K562 (cell line): ENCODE measurements at regions not wholly inside any gene's neighbourhood (a gene's known extent, or its start where the extent isn't known, plus 50 kb on each side); places are given as distances from the start of the nearest gene placed in this dataset.

Source experiments
- ATAC-seq: fragments of 200-7000 bp; cut with Tn5 transposase; 3 replicates; pipeline ENCODE4 v1.9.1; 2020; ENCODE audit warnings: moderate library complexity
- BruUV-seq: library from RNA; stranded (reverse); fragments of 400-500 nt; replicated peaks from 2 replicates; lab custom pipeline; 2021; lab: Mats Ljungman, UMichigan
- CTCF ChIA-PET: fragments of 300-600 bp; formaldehyde crosslinking; extraction: SDS; loops from one replicate; lab custom pipeline; 2021; ENCODE audit warnings: low intra/inter-chr PET ratio; lab: Yijun Ruan, JAX
- POLR2A ChIA-PET: fragments of 300-600, 350-650 bp; sonication (Branson Sonifier 250); formaldehyde crosslinking; extraction: SDS; loops from one replicate; lab custom pipeline; 2021; ENCODE audit warnings: antibody characterized with exemption, inconsistent platforms; lab: Yijun Ruan, JAX
- DNase-seq, 4 experiments: peaks; one replicate each; pipeline versions ENCODE4 v3.0.0 to v3.0.0-alpha.2; 2011 to 2018; ENCODE audit warnings: low spot score in 3 of 4, mixed read lengths in 3 of 4; ENCODE audit errors: extremely low read depth in 1 of 4
- FAIRE-seq: peaks from 2 replicates; lab custom pipeline; 2011; peaks lifted over from hg19 to GRCh38; lab: Jason Lieb, UNC
- H2AFZ ChIP-seq: 2 replicates; pipeline ENCODE4 v1.6.0; 2011; ENCODE audit warnings: low read depth, low read length, control low read depth, inconsistent platforms
- H3K27ac ChIP-seq: fragments of 200-600 bp; 3 replicates; pipeline ENCODE4 v1.8.0; 2011; ENCODE audit warnings: low read depth, mild to moderate bottlenecking, control low read depth, inconsistent platforms, low read length, moderate library complexity, mixed read lengths; ENCODE audit errors: extremely low read depth
- H3K27me3 ChIP-seq, 2 experiments: fragments of 300-600 bp in 1 of 2; 2 replicates in 1 of 2; 3 replicates in 1 of 2; pipeline versions ENCODE4 v1.6.0 to v1.8.0; 2011; ENCODE audit warnings: inconsistent platforms in 2 of 2, low read length in 2 of 2, mild to moderate bottlenecking in 1 of 2, mixed read lengths in 1 of 2, moderate library complexity in 1 of 2; ENCODE audit not compliant: control insufficient read depth in 2 of 2, insufficient read depth in 2 of 2
- H3K36me3 ChIP-seq: fragments of 300-600 bp; 3 replicates; pipeline ENCODE4 v1.8.0; 2011; ENCODE audit warnings: mild to moderate bottlenecking, low read length, inconsistent platforms; ENCODE audit not compliant: control insufficient read depth, insufficient read depth
- H3K4me1 ChIP-seq, 2 experiments: fragments of 200-600 bp in 1 of 2; replicated peaks in 1 of 2; 2 replicates in 1 of 2; 3 replicates in 1 of 2; pipeline versions ENCODE4 v1.5.1 to v1.8.0; 2011; ENCODE audit warnings: inconsistent platforms in 2 of 2, low read length in 2 of 2, mild to moderate bottlenecking in 1 of 2, mixed read lengths in 1 of 2, moderate library complexity in 1 of 2; ENCODE audit not compliant: control insufficient read depth in 2 of 2, insufficient read depth in 2 of 2
- H3K4me2 ChIP-seq: 2 replicates; pipeline ENCODE4 v1.6.1; 2011; ENCODE audit warnings: low read length, control low read depth, inconsistent platforms, mixed read lengths; ENCODE audit not compliant: insufficient read depth
- H3K4me3 ChIP-seq: fragments of 200-600 bp; sonication (generic), shearing (Covaris generic); 2 replicates; pipeline ENCODE4 v1.5.1; 2016; ENCODE audit warnings: control low read depth, inconsistent platforms
- H3K79me2 ChIP-seq: fragments of 200-600 bp; 3 replicates; pipeline ENCODE4 v1.8.0; 2011; ENCODE audit warnings: low read length, inconsistent platforms; ENCODE audit not compliant: control insufficient read depth, insufficient read depth
- H3K9ac ChIP-seq, 2 experiments: 2 replicates each; pipeline versions ENCODE4 v1.6.0 to v1.6.1; 2011; ENCODE audit warnings: low read depth in 2 of 2, low read length in 2 of 2, control low read depth in 1 of 2, inconsistent platforms in 1 of 2, mild to moderate bottlenecking in 1 of 2, mixed read lengths in 1 of 2; ENCODE audit not compliant: insufficient read depth in 1 of 2
- H3K9me1 ChIP-seq: one replicate; pipeline ENCODE4 v1.6.0; 2011; ENCODE audit warnings: inconsistent platforms, mild to moderate bottlenecking, low read length, moderate library complexity; ENCODE audit not compliant: control insufficient read depth, insufficient read depth
- H3K9me3 ChIP-seq: replicated peaks from 2 replicates; pipeline ENCODE4 v1.5.1; 2011; ENCODE audit warnings: low read depth, low read length, inconsistent platforms; ENCODE audit not compliant: control insufficient read depth, insufficient read depth
- H4K20me1 ChIP-seq: replicated peaks from 2 replicates; pipeline ENCODE4 v1.6.1; 2011; ENCODE audit warnings: low read length, inconsistent platforms, mixed read lengths; ENCODE audit not compliant: control insufficient read depth, insufficient read depth
- ASH1L ChIP-seq: fragments of 450-650 bp; IDR thresholded peaks from 2 replicates; pipeline ENCODE4 v1.6.1; 2018; ENCODE audit warnings: borderline replicate concordance, mild to moderate bottlenecking, low read depth; ENCODE audit not compliant: partially characterized antibody
- CCNT2 ChIP-seq: IDR thresholded peaks from 2 replicates; pipeline ENCODE4 v1.6.1; 2011; ENCODE audit warnings: borderline replicate concordance, low read depth, mild to moderate bottlenecking, moderate library complexity, mixed read lengths, low read length; ENCODE audit not compliant: insufficient read length; ENCODE audit errors: extremely low read depth
- FOSL1 ChIP-seq: fragments of 200-800 bp; sonication (Bioruptor generic); conservative IDR thresholded peaks from 2 replicates; pipeline ENCODE4 v1.6.1; 2016; ENCODE audit warnings: missing genetic modification characterization, missing compliant biosample characterization
- MTA2 ChIP-seq: fragments of 450-650 bp; IDR thresholded peaks from 2 replicates; pipeline ENCODE4 v1.6.1; 2016; ENCODE audit warnings: low read depth
- OTX1 ChIP-seq: fragments of 450-650 bp; formaldehyde crosslinking; IDR thresholded peaks from 2 replicates; pipeline ENCODE4 v1.4.0; 2022; ENCODE audit warnings: mild to moderate bottlenecking
- RBM34 ChIP-seq: fragments of 200-400 bp; formaldehyde crosslinking; IDR thresholded peaks from 2 replicates; pipeline ENCODE4 v1.6.1; 2018; ENCODE audit warnings: low read length, borderline replicate concordance; ENCODE audit not compliant: insufficient read depth
- RBM39 ChIP-seq: fragments of 200-400 bp; formaldehyde crosslinking; optimal IDR thresholded peaks from 2 replicates; pipeline ENCODE3; 2018; ENCODE audit warnings: low read depth, low read length
- XRCC5 ChIP-seq: fragments of 200-400 bp; formaldehyde crosslinking; IDR thresholded peaks from 2 replicates; pipeline ENCODE4 v1.6.1; 2017; ENCODE audit warnings: low read depth, mild to moderate bottlenecking, low read length
- ZNF165 ChIP-seq: fragments of 250-450 bp; sonication (Bioruptor Pico); IDR thresholded peaks from 2 replicates; pipeline ENCODE4 v1.4.0; 2020; ENCODE audit warnings: borderline replicate concordance
- WGBS: fragments of 100-300 bp; shearing (Covaris generic); methylation state at CpG from one replicate; pipeline ENCODE4 v1.1.6; 2016; ENCODE audit warnings: low coverage, mixed read lengths; ENCODE audit not compliant: insufficient coverage; ENCODE audit errors: missing lambda C conversion rate; 5-methylcytosine and 5-hydroxymethylcytosine counted together
- in situ Hi-C: fragments of 300-500 bp; cut with MboI; formaldehyde crosslinking; loops from 4 replicates; pipeline ENCODE4 v1.15.0; 2018; ENCODE audit warnings: inconsistent platforms, mixed read lengths
- intact Hi-C: fragments of 100-400 bp; cut with micrococcal nuclease; formaldehyde crosslinking; loops from 2 replicates; pipeline ENCODE4 v1.14.2; 2022
- TF ChIP-seq, protein P1 (sequence below): fragments of 450-650 bp; IDR thresholded peaks from 2 replicates; pipeline ENCODE4 v1.6.1; 2016; ENCODE audit warnings: borderline replicate concordance
- TF ChIP-seq, protein P2 (sequence below): fragments of 250-450 bp; sonication (Bioruptor Pico); IDR thresholded peaks from 2 replicates; pipeline ENCODE4 v1.9.0; 2021; ENCODE audit warnings: mild to moderate bottlenecking

DNA sequence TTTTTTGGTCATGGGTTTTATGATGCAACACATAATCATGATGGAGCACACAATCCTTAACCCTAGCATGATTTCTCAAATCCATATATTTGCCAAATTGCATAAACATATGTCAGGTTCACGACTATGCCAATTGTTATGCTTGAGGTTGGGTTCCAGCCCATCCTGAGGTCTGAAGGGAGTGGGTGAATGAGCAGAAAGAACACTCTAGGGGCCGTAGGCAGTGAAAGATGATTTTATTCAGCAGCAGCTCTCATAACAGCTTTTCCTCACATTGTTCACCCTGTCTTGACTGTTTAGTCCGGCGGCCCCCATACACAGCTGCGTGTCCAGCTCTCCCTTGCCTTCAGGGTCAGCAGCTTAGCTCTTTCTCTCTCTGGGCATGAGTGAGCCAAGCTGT, 627.7 kb downstream of the PLA2G4A start:
- POLR2A ChIA-PET, result no interaction called here
- no peaks in the 10 kb centered on the region for H3K79me2 ChIP-seq

More for the DNA sequence above, 627.7 kb downstream of the PLA2G4A start:
- Histone ChIP-seq H3K4me2 (no peak overlapping the region), H3K4me3 (no peak overlapping the region), H3K9me3 (no peaks in the 10 kb centered on the region; the same call in 1 of the 2 replicates), H3K9ac (no peak overlapping the region), H3K36me3 (no peaks in the 10 kb centered on the region), H3K4me1 (no peaks in the 10 kb centered on the region), H2AFZ (no peak overlapping the region), H4K20me1 (no peaks in the 10 kb centered on the region), H3K27ac (no peak overlapping the region), H3K9me1 (no peaks in the 10 kb centered on the region), H3K27me3 (no peaks in the 10 kb centered on the region)
- no TSS peak for BruUV-seq
- intact Hi-C loops (no loop called here), in situ Hi-C loops (no loop called here)
- CTCF ChIA-PET, result no interaction called here
- no peak for ATAC-seq
- 0% methylated on average over 5 of the region's 5 CpGs for WGBS
- TF ChIP-seq CCNT2 (no peak), XRCC5 (no peak), FOSL1 (tag) (no peak), RBM34 (no peak), ASH1L (no peak), OTX1 (CRISPR knock-in tag) (no peak), MTA2 (no peak), ZNF165 (CRISPR knock-in tag) (no peak), RBM39 (no peak)
- TF ChIP-seq, protein P1, sequence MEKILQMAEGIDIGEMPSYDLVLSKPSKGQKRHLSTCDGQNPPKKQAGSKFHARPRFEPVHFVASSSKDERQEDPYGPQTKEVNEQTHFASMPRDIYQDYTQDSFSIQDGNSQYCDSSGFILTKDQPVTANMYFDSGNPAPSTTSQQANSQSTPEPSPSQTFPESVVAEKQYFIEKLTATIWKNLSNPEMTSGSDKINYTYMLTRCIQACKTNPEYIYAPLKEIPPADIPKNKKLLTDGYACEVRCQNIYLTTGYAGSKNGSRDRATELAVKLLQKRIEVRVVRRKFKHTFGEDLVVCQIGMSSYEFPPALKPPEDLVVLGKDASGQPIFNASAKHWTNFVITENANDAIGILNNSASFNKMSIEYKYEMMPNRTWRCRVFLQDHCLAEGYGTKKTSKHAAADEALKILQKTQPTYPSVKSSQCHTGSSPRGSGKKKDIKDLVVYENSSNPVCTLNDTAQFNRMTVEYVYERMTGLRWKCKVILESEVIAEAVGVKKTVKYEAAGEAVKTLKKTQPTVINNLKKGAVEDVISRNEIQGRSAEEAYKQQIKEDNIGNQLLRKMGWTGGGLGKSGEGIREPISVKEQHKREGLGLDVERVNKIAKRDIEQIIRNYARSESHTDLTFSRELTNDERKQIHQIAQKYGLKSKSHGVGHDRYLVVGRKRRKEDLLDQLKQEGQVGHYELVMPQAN, result no peak
- TF ChIP-seq, protein P2, sequence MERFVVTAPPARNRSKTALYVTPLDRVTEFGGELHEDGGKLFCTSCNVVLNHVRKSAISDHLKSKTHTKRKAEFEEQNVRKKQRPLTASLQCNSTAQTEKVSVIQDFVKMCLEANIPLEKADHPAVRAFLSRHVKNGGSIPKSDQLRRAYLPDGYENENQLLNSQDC (CRISPR knock-in tag), result no peak
- DNase-seq, result no peak
- FAIRE-seq, result no peak
